ENCODE measurements at regions not wholly inside any gene's neighbourhood (a gene's known extent, or its start where the extent isn't known, plus 50 kb on each side); places are given as distances from the start of the nearest gene placed in this dataset.

DNA sequence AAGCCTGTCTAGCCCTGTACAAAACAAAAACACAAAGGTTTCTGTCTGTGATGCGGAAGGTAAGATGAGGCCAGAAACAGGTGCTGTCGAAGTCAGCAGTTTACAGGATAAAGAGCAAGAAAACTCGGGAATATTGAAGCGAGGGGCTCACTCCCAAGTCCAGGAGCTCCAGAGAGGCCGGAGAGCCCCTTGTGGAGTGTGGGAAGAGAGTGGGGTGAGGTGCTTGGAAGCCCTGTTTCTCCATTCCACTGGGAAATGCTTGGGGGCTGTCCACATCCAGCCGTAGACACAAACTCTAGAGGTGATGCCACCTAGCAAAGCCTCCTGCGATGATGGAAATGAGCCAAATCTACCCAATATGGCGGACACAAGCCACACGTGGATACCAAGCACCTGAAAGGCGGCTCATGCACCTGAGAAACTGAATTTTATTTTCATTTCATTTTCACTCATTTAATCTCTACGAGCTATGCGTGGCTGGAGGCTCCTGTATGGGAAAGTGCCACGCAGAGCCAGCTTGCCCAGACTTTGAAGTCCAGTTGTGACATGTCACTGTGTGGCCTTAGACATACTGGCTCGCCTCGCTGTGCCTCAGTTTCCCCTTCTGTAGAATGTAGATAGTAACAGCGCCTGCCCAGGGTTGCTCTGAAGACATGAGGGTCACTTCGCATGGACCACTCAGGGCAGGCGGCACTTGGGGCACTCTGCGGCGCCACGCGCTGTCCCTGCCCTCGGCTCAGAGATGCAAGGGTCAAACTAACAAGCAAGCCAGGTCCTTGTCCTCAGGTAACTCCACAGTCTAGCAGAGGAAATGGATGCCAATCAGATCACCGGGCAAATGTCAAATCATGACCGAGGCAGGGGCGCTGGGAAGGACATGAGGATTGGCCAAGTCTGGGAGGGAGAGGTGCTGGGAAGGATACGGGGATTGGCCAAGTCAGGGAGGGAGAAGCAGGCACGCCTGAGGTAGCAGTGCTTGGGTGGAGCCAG, 684.7 kb downstream of the TBC1D22A start:
- TF ChIP-seq CTCF (IDR thresholded peaks at IDR 0.05) (no peak), POLR2A (IDR thresholded peaks at IDR 0.05) (no peak)
